ENCODE measurements at regions not wholly inside any gene's neighbourhood (a gene's known extent, or its start where the extent isn't known, plus 50 kb on each side); places are given as distances from the start of the nearest gene placed in this dataset.
"Not testable (repeated sequence)": the region's sequence is repeated elsewhere in the genome, so short reads cannot be mapped to it uniquely, and the experiment has no call there.

DNA sequence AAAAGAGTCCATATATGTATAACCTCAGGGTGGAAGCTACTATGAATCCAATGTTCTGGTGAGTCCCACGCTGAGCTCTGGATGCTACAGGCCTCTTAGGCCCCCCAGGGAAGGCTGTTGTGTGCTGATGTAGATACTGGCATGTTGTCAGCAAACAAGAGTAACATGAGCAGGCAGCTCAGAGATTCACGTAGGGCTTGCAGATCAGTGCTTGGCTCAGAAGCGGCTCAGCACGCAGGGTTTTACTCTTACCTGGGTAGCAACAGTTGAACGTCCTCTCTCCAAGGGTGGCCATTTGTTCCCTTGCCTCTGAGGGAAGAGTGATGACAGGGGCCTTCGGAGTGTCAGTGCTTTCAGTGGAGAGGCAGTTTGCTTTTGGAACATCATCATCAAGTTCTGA, 93.4 kb downstream of the ZFP64 start:
- no peak for DNase-seq

DNA sequence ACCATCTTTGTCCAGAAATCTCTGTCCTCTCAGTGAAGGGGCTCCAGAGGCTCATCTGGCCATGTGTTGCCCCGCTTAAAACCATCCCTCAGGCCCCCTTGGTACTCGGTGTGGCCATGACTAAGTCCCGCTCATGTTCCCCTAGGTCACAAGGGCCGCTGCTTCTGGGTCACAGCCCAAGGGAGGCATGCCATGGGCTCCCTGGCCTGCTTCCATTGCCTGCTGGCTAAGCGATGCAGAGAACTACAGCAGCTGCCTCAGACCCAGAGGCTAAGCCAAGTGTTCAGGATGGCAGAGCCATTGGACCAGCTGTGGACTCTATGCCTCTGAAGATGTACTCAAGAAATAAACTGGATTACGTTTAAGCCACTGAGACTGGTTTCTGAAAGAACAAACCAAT, 95.5 kb downstream of the ZFP64 start:
- DNase-seq = no peak

DNA sequence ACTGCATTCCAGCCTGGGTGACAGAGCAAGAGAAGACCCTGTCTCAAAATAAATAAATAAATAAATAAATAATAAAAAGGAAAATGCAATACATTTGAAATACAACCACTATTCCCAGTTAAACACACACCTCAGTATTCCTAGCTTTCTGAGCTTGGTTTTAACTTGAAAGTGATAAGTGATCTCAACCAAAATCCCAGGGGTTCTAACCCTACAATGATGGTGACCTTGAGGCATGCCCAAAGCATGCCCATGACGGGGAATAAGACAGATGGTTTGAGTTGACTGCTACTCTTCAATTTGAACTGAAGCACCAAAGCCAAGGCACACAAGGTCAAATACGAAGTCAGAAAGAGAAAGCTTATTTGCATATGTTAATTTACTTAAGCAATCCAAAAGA, 96.9 kb downstream of the ZFP64 start:
- DNase-seq = no peak

DNA sequence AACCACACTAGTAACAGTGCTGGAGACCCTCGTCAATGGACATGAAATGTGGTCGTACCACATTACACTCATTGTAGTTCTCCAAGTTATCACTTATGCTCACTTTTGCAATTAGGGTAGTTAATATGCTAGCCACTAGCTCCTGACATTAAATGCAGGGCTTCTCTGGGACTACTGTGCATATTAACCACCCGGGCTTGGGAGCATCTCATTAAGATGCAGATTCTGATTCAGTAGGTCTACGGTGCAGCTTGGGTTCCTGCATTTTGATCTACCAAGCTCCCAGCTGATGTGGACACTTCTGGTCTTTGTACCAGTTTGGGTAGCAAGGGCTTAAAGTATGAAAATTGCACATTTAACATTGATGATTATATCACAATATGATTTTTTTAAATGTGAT, 98.0 kb downstream of the ZFP64 start:
- no peak for DNase-seq

DNA sequence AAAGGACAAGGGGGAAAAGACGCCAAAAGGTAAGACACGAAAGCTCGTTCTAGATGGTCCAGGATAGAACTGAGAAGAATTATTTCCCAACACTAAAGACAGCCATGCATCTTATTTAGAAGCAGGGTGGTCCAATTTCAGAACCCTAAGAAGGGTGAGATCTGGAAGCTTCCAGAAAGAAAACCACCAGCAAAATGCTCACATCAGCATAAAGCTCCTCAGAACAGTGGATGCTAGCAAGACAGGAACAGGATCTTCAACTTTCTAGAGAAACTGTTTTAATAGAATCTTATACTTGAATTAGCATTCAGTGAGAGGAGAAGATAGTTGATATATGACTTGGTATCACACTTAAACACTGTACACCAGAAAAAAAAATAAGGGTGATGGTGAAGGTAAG, 101.5 kb downstream of the ZFP64 start:
- no peak for DNase-seq

DNA sequence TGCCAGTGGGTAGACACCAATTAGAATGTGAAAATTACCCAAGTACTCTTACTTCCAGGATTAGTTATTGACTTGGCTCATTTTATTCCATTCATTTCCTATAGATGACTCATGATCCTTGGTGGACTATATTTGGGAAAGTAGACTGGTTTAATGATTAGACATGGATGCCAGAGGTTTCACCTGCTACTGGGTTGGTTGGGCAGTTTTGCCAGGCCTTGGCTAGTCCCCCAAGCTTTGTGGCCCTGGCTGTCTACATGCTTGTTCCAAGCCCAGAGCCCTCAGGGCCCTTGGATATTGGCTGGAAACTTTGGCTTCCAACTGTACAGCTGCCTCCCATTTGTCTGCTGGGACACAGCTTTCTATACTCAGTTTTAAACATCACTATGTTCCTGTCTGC, 104.1 kb downstream of the ZFP64 start:
- no peak for DNase-seq

DNA sequence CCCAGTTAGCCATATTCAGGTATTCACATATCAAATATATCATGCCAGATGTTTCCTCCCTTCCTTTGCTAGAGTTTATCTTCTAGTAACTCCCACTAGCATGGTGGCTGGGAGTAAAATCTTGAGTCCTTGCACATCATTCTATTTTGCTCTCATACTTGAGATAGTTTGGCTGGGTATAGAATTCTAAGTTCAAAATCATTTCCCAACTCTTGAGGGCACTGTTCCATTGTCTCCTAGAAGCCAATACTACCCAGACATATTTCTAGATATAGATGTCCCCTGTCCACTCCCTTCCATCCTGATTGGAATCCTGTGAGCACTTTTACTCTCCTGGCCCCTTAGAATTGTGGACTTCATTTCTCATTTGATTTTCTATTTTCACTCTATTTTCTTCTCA, 104.7 kb downstream of the ZFP64 start:
- no peak for DNase-seq

DNA sequence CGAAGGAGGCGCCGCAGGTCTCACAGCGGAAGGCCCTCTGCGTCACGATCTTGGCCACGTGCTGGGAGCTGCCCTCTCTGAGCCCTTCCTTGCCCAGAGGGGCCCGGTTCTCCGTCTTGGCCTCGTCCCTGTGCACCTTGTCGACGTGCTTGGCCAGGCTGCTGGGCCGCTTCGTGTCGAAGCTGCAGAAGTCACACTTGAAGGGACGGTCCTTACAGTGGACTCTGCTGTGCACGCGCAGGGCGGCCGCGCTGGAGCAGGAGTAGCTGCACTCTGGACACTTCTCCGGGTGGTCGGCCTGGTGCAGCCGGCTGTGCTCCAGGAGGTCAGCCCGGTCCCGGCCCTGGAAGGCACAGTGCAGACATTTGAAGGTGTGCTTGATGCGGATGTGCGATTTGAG, 106.9 kb downstream of the ZFP64 start:
- no peak for DNase-seq

DNA sequence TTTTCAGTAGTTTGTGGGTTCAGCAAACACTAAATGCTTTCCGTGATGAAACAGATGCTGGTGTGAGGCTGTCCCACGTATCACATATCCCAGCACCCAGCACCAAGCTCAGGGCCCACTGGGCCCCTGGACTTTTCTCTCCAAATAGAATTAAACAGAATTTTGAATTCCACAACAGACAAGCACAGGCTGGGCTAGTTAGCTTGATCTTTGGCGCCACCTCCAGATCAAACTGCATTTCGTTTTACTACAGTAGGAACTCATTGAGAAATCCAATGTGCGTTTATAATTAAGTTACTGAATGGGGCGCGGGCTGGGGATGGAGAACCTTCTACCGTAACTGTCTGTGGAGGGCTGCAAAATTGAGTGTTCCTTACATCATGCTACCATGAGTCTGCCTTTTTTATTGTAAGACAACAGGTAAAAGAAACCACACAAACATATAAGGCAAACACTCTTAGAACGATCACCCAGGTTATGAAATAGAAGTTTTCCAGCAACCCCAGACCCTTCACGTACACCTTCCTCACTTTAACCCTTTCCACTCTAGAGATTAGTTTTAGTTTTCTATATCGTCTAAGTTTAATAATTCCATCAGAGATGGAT, 107.8 kb downstream of the ZFP64 start:
- DNase-seq = peak; percentile 7

DNA sequence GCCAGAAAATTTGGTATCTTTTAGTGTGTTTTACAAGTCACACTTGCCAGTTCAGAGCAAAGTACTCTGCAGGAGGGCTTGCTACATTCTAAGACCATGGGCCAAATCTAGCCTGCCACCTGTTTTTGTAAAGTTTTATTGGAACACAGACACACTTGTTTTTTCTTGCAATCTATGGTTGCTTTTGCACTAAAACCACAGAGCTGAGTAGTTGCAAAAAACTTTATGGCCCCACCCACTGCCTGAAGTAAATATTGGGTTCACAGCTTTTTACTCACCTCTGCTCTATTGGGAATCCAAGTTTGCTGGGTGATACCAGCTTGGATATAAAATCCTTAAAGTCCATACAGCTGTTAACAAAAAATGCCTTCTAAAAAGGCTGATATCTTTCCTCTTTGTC, 109.0 kb downstream of the ZFP64 start:
- DNase-seq = no peak

DNA sequence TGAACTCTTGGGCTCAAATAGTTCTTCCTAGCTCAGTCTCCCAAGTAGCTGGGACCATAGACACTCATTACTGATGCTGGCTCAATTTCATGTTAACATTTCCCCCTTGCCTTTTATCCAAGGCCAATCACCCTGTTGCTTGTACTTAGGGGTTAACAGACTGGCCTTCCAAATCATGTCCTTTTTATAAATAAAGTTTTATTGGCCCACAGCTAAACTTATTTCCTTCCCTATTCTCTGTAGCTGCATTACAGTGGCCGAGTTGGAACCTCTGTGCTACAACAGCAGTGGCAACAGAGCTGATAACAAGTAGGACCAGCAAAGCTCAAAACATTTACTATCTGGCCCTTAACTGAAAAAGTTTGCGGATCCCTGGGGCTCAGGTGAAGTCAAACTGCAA, 109.8 kb downstream of the ZFP64 start:
- DNase-seq = no peak

DNA sequence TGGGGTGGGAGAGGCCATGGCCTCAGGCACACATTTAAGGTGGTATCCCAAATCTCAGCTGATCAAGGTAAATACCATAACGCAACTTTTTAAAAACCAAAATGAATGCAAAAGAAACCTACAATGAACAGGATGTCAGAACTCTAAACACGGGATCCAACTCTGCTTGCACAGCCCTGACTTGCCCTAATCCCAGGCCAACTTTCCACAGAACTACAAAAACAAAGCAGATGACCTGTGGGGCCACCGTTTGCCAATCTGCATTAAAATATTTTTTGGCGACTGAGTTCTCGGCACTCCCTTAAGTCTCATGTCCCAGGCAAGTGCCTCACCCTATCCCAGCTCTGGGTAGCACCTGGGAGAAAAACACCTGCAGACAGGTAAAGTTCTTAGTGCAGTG, 110.5 kb downstream of the ZFP64 start:
- DNase-seq = no peak

DNA sequence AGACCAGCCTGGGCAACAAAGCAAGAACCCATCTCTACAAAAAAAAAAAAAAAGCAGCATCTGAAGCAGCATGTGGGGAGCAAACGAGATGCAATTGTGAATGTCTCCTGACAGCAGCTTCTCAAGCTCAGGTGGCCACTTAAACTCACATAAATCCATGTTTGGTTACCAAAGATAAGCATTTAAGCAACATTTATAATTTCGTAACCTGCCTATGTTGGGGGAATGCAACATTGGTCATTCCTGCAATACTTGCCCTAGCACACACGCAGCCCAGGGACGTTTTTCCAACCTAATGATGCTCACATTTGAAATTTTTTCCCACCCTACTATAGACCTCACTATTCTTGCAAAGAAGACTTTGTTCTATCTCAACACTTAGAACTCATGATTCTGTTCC, 113.3 kb downstream of the ZFP64 start:
- no peak for DNase-seq

DNA sequence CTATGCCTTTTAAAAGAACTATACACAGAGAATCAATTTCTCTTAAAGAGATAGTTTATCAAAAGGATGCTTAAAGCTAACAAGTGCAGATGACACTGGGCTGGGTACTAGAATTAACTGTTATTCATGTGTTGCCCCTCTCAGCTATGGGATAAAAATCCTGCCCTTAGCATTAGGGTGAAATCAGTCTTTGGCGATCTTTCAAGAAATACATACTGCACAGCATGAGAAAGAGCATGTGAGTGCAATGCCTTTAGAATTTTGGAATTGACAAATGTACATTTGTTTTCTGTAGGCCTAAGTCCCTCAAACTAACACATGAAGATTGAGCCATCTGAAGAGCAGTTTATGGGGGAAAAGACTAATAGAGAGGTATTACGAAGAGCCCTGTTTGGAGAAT, 115.4 kb downstream of the ZFP64 start:
- no peak for DNase-seq

DNA sequence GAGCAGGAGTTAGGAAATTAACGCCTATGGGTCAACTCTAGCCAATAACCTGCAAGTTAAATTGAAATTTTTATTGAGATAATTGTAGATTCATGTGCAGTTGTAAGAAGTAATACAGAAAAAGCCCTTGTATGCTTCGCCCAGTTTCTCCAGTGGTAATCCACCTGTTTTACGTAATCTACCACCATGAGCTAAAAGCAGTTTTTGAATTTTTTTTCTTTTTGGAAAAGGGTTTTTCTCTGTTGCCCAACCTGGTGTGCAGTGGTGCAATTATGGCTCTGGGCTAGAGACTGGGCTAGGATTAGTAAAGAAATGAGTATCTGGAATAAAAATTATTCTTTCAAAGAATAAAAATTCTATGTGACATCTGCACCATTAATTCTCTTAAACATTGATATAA, 116.2 kb downstream of the ZFP64 start:
- no peak for DNase-seq

DNA sequence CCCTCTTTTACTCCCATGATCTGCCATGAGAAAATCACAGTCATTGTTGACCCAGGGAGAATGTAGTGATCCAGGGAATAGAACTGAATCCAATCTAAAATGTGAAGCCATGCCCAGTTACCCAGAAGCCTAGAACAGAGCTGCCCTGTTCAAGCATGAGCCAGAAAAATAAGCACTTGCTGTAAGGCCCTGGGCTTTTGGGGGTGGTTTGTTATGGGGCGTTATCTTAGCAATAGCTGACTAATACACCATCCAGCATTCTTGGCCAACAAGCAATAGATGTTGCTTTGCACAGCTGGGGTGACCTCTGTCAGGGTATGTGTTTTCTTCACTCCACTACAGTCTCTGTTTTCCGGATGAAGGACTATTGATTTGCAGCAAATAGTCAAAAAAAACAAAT, 120.4 kb downstream of the ZFP64 start:
- no peak for DNase-seq

DNA sequence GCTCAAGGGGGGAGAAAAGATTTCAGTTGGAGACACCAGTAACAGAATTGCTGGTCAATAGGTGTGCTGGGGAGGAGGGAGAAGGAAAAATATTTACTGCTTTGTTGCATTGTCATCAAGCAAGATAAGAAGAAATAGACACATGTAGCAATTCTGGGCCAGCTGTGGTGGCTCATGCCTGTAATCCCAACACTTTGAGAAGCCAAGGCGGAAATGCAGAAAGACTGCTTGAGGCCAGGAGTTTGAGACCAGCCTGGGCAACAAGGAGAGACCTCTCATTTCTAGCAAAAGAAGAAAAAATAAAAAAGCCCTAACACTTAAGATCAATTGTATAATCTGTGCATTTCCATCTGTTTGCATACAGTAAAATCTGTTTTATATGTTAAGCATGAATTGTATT, 126.6 kb downstream of the ZFP64 start:
- no peak for DNase-seq

DNA sequence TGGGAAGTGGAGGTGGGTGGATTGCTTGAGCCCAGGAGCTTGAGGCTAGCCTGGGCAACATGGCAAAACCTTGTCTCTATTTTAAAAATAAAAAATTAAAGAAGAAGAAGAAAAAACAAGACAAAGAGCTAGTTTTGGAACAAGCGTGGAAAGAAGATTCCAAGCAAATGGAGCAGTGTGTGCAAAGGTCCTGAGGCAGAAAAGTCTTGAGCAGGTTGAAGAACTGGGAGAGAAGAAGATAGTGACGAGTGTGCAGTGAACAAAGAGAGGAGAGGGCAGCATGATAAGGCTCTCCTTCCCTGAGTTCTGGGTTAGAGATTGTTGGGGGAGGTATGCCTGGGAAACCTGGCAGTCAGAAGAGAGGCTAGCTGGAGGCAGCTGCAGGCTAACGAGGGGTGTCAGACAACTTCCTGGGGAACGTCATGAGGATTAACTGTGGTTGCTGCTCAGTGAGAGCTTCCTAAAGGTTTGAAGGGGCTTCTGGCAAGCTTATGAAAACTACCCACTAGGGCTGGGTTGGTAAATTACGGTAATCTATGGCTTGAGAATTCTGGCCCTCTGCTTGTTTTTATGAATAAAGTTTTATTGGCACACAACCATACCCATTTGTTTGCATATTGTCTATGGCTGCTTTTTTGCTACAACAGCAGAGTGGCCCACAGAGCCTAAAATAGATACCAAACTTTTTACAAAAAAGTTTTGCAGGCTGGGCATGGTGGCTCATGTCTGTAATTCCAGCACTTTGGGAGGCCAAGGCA, 128.9 kb downstream of the ZFP64 start:
- DNase-seq = no peak

DNA sequence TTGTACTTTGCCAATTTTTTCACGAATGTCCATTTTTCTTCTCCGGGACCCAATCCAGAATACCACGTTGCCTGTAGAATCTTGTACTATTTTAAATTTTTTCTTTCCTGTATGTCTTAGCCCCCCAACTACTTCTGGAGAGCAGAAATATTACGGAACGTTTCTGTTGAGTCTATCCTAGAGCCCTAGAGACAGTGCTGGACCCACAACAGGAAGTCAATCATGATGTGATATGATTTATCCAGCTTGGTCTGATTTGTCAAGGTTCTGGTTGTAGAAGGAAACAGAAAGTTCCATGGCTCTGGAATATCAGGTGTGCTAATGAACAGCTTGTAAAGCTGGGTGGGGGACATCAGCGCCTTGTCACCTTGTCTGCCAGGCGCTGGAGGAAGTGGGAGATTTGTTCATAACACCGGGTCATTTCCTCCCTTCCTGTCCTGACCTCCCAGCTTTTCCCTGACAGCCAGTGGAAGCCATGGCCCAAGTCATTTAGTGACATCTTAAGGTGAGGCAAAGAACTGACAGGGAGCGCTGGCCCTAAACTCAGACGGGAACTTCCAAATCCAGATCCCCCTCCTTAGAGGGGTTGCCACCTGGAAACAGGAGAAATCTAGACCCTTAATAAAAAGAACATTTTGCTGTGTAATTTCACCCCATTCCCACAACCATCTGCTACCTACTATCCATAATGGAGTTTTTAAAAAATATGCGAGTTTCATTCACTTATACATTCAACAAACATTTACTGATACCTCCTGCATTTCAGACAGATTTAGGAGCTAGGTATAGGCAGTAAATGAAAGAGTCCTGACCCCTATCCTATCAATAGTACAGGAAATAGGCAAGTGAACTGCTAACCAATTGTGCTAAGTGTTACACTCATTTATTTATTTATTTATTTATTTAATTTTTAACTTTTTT, 130.5 kb downstream of the ZFP64 start:
- DNase-seq = no peak

DNA sequence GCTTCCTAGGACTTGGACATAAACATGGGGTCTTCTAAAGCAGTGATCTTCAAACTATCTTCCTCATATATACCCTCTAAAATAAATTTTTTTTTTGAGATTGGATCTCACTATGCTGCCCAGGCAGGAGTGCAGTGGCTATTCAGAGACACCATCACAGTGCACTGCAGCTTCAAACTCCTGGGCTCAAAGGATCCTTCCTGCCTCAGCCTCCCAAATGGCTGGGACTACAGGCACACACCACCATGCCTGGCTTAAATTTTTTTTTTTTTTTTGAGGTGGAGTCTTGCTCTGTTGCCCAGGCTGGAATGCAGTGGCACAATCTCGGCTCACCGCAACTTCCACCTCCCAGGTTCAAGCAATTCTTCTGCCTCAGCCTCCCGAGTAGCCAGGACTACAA, 134.4 kb downstream of the ZFP64 start:
- not testable (repeated sequence) for DNase-seq

DNA sequence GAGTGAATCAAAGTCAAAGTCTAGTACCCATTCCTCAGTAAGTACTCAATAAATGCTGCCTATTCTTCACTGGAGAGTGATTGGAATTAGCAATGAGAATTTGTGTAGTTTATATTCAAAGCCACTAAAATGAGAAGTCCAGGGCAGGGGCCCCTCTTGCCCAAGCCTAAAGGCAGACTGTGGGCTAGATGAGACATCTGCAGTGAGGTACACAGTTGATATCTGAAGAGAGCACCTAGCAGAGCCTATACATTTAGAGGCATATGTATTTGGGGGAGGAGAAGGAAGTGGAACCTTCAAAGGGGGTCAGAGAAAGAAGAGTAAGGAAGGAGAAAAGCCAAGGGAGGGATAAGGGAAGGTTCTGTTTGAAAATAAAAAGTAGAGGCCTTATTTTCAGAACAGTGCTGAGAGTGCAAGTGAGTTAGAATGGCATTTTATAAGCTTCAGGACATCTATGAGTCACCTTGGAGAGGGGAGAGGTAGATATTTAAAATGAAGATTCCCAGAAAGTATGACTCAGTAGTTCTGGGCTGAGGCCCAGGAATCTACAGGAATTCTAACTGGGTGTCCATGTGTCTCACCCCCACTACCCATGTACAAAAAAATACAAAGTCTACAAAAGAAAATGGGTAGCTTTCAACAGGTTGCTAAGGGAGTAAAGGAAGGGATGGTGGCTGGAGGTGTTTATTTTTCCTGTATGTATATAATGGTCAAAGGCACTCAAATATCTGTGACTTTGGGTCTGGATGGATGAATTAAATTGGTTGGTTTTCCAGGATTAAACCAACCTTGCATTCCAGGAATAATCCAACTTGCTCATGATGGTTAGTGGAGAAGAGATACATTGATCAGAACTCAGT, 135.1 kb downstream of the ZFP64 start:
- DNase-seq = no peak

DNA sequence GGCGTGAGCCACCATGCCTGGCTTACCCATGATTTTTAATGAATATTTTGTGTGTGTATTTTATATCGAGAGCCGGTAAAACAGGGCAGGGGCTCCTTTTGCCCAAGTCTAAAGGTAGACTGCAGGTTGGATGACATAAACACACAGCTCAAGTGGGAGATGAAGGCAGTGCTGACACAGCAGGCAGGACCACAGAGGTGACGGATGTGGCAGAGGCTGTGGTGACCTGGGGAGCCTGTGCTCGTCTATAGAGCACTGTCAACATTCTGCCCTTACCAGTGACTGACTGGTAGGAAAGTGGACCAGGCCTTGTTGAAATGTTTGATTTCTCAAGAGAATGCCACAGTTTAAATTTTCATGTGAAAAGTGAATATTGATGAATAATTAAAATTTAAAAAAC, 137.5 kb downstream of the ZFP64 start:
- peak; percentile 5 for DNase-seq
